Panc1 (cell line): ENCODE measurements at regions not wholly inside any gene's neighbourhood (a gene's known extent, or its start where the extent isn't known, plus 50 kb on each side); places are given as distances from the start of the nearest gene placed in this dataset.

ENCODE experiments used
- POLR2AphosphoS5 ChIP-seq: IDR thresholded peaks from 2 replicates; pipeline ENCODE4 v1.6.1; 2012; ENCODE audit warnings: mild to moderate bottlenecking, low read depth, low read length, moderate library complexity
- SIN3A ChIP-seq: IDR thresholded peaks from 2 replicates; pipeline ENCODE4 v1.6.1; 2012; ENCODE audit warnings: low read depth, mild to moderate bottlenecking, low read length, moderate library complexity, borderline replicate concordance; ENCODE audit not compliant: insufficient read depth
- TF ChIP-seq, protein P1 (sequence below): fragments of 450-650 bp; IDR thresholded peaks from 2 replicates; pipeline ENCODE4 v1.5.1; 2017; ENCODE audit warnings: mild to moderate bottlenecking

DNA sequence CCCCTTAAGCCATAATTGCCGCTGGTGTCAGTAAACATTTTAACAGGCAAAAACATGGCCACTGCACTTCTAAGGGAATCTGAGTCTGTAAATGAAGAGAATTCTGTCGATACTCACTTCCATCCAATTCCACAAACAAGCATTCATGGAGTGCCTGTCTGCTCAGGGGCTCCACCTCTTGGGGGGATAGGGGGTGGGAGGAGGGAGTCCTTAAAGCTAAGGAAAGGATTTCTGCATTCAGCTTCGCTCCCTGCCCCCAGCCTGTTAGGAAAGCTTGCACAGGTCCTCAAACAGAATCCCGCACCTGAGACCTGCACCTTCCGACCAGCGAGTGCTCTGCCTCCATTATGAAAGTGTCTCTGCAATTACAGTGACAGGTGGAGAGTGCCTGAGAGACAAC lies 130.2 kb upstream of the KIT start:
- TF ChIP-seq SIN3A, result no peak
- TF ChIP-seq, protein P1, sequence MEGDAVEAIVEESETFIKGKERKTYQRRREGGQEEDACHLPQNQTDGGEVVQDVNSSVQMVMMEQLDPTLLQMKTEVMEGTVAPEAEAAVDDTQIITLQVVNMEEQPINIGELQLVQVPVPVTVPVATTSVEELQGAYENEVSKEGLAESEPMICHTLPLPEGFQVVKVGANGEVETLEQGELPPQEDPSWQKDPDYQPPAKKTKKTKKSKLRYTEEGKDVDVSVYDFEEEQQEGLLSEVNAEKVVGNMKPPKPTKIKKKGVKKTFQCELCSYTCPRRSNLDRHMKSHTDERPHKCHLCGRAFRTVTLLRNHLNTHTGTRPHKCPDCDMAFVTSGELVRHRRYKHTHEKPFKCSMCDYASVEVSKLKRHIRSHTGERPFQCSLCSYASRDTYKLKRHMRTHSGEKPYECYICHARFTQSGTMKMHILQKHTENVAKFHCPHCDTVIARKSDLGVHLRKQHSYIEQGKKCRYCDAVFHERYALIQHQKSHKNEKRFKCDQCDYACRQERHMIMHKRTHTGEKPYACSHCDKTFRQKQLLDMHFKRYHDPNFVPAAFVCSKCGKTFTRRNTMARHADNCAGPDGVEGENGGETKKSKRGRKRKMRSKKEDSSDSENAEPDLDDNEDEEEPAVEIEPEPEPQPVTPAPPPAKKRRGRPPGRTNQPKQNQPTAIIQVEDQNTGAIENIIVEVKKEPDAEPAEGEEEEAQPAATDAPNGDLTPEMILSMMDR, result no peak
- no peak for TF ChIP-seq POLR2AphosphoS5
